Right lobe of liver (tissue), 6 donors: ENCODE measurements at regions not wholly inside any gene's neighbourhood (a gene's known extent, or its start where the extent isn't known, plus 50 kb on each side); places are given as distances from the start of the nearest gene placed in this dataset.

Source experiments
- ATAC-seq, 4 donors: fragments of 200-7000 bp; cut with Tn5 transposase; one replicate each; pipeline ENCODE4 v1.9.1; 2020; ENCODE audit warnings: mild to moderate bottlenecking in 4 of 4, moderate library complexity in 4 of 4
- DNase-seq, 3 donors: peaks; one replicate each; pipeline ENCODE4 v3.0.0-alpha.2; 2020
- H3K27ac ChIP-seq, 3 donors: fragments of 200-600 bp; one replicate each; pipeline ENCODE4 v1.8.0; 2022
- H3K27me3 ChIP-seq, 2 donors: fragments of 200-600 bp; one replicate each; pipeline ENCODE4 v1.8.0; 2022
- H3K36me3 ChIP-seq, 4 donors: fragments of 200-600 bp; sonication (generic) in 1 of 4; one replicate each; pipeline versions ENCODE4 v1.5.1 to v1.8.0; 2017 to 2022; ENCODE audit warnings: control low read depth in 1 of 4
- H3K4me1 ChIP-seq, 4 donors: fragments of 200-600 bp; sonication (generic) in 1 of 4; one replicate each; pipeline versions ENCODE4 v1.5.1 to v1.8.0; 2017 to 2022; ENCODE audit warnings: control low read depth in 1 of 4
- H3K4me3 ChIP-seq, 3 donors: fragments of 200-600 bp; one replicate each; pipeline ENCODE4 v1.8.0; 2022
- H3K9me3 ChIP-seq, 4 donors: fragments of 200-600 bp; sonication (generic) in 1 of 4; one replicate each; pipeline versions ENCODE4 v1.5.1 to v1.8.0; 2017 to 2022; ENCODE audit warnings: control low read depth in 1 of 4
- CTCF ChIP-seq, 4 donors: fragments of 200-600 bp in 3 of 4; fragments of 450-650 bp in 1 of 4; IDR thresholded peaks; one replicate each; pipeline versions ENCODE4 v1.5.1 to v1.8.0; 2016 to 2022; ENCODE audit warnings: antibody characterized with exemption in 4 of 4, mild to moderate bottlenecking in 2 of 4
- POLR2A ChIP-seq: fragments of 450-650 bp; IDR thresholded peaks from one replicate; pipeline ENCODE4 v1.6.1; 2017; ENCODE audit warnings: antibody characterized with exemption, mild to moderate bottlenecking
- WGBS: methylation state at CpG from one replicate; pipeline ENCODE4 v1.1.6; 2018; ENCODE audit warnings: low coverage, low lambda C conversion rate; ENCODE audit not compliant: insufficient coverage; ENCODE audit errors: missing lambda C conversion rate; 5-methylcytosine and 5-hydroxymethylcytosine counted together
- intact Hi-C, 2 donors: fragments of 100-400 bp; cut with DNase I; formaldehyde crosslinking; loops; one replicate each; pipeline versions ENCODE4 v1.11.2 to v1.14.1; 2022
- donor health status: DM: no; HTN: yes; CAD: no.
- donor health status: DM: no; HTN: no; CAD: no.
- donor health status: DM: no; HTN: no; CAD: no.
- donor health status: DM: no; HTN: yes; CAD: no.
- donor health status: DM: no; HTN: yes; CAD: no.

- Histone ChIP-seq H3K4me3 (no peak overlapping the region), H3K36me3 (no peaks in the 10 kb centered on the region), H3K27me3 (no peaks in the 10 kb centered on the region), H3K4me1 (no peaks in the 10 kb centered on the region), H3K9me3 (no peaks in the 10 kb centered on the region), H3K27ac (no peak overlapping the region)
- WGBS = 43% methylated on average over 1 of the region's 1 CpG
- ATAC-seq = no peak
- TF ChIP-seq CTCF (IDR thresholded peaks at IDR 0.05) (no peak), POLR2A (no peak)
- no peak for DNase-seq
- intact Hi-C loops = no loop called here
Observed at GRCh38 chr12:30045171-30045570, 261.4 kb upstream of the TMTC1 start.

- intact Hi-C loops = no loop called here
- Histone ChIP-seq H3K36me3 (no peaks in the 10 kb centered on the region), H3K9me3 (no peaks in the 10 kb centered on the region), H3K27me3 (no peaks in the 10 kb centered on the region), H3K4me3 (no peak overlapping the region), H3K4me1 (no peaks in the 10 kb centered on the region), H3K27ac (no peak overlapping the region)
- no peak for ATAC-seq
- no peak for TF ChIP-seq POLR2A
- TF ChIP-seq CTCF (IDR thresholded peaks at IDR 0.05) = no peak
- 65% methylated on average over 4 of the region's 4 CpGs for WGBS
- DNase-seq = no peak
Observed at GRCh38 chr12:30044206-30044605, 260.5 kb upstream of the TMTC1 start.

GRCh38 chr12:30043151-30043847 lies 259.6 kb upstream of the TMTC1 start:
- ATAC-seq (no peak), DNase-seq (no peak)
- 78% methylated on average over 5 of the region's 6 CpGs for WGBS
- TF ChIP-seq POLR2A = no peak
- no peak for TF ChIP-seq CTCF (IDR thresholded peaks at IDR 0.05)
- Histone ChIP-seq H3K36me3 (no peaks in the 10 kb centered on the region), H3K4me1 (no peaks in the 10 kb centered on the region), H3K27me3 (no peaks in the 10 kb centered on the region), H3K4me3 (no peak overlapping the region), H3K27ac (no peak overlapping the region), H3K9me3 (no peaks in the 10 kb centered on the region)
- intact Hi-C loops = no loop called here

GRCh38 chr12:30041096-30041495 lies 257.4 kb upstream of the TMTC1 start:
- no peaks in the 10 kb centered on the region for H3K9me3 ChIP-seq
- no peaks in the 10 kb centered on the region for H3K27me3 ChIP-seq
- H3K27ac ChIP-seq = no peak overlapping the region
- H3K4me3 ChIP-seq = no peak overlapping the region
- H3K4me1 ChIP-seq = no peaks in the 10 kb centered on the region
- TF ChIP-seq CTCF (IDR thresholded peaks at IDR 0.05) = no peak
- intact Hi-C loops = no loop called here
- no peaks in the 10 kb centered on the region for H3K36me3 ChIP-seq
- no peak for ATAC-seq
- no peak for DNase-seq
- 61% methylated on average over 2 of the region's 2 CpGs for WGBS
